DMS 273 (cell line): ENCODE measurements at regions not wholly inside any gene's neighbourhood (a gene's known extent, or its start where the extent isn't known, plus 50 kb on each side); places are given as distances from the start of the nearest gene placed in this dataset.

Source experiments
- DNase-seq: peaks from one replicate; lab custom pipeline; 2025; ENCODE audit not compliant: unreplicated experiment; lab: John Stamatoyannopoulos, UW

DNA sequence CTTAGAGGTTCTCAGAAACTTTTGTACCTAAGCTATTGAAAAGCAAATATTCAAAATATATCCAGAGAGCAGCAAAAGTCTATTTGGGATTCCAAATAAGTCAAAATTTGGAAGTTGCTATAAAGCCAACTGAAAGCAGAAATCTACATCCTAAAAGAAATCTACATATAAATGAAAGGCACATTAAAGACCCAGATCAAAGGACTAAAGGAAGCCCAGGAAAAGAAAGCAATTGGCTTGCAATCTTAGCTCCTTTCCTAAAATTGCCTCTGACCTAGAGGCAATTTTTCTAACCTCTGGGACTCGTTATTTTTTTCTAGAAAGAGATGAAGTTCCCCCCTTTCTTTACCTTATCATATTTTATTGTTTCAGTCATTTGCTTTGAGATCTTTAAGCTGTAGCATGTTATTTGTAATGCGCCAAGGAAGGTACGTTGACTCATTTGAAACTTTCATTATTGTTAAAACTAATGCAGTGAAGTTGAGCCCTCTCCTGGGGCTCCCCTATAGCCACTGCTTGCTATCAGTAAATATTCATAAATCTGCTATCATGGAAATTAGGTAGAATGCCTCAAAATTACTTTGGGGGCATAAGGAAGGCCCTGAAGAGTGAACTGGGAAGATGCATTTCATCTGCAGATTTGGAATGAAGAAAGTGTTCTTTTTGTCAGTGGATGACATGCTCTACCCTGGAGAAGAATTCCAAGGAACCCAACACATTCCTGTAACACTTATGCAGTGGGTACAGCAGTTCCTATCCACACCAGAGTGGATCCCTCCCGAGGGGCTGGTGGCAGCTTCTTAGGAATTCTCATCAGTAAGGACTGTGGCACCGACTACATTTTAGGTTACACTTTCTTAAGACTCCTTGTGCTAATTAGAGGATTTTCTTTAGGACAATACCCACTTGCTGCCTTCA, 177.8 kb upstream of the IGFBP7 start:
- no peak for DNase-seq

- no peak for DNase-seq
These were observed 172.7 kb upstream of the IGFBP7 start for GRCh38 chr4:57282933-57283310.

GRCh38 chr4:57280481-57280880, 170.3 kb upstream of the IGFBP7 start:
- DNase-seq, result no peak

DNA sequence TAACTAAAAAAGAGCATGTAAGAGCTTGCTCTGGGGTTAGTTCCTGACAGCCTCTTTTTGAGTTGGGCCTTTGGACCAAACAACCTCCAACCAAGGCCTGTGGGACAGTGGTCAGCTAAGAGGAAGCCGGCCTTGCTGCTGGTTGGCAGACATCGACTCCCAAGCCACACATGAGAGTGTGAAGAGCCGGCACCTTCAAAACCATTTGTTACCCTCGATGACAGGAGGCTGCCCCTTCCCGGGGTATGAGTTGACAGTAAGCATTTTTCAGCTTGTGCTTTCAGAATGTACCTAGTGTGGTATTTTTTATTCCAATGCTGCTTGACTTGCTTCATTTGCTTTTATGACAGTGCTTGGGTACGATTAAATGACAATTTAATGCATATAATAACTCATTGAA, 168.6 kb upstream of the IGFBP7 start:
- no peak for DNase-seq

- DNase-seq, result no peak
These were observed 163.9 kb upstream of the IGFBP7 start for GRCh38 chr4:57274082-57274481.

DNA sequence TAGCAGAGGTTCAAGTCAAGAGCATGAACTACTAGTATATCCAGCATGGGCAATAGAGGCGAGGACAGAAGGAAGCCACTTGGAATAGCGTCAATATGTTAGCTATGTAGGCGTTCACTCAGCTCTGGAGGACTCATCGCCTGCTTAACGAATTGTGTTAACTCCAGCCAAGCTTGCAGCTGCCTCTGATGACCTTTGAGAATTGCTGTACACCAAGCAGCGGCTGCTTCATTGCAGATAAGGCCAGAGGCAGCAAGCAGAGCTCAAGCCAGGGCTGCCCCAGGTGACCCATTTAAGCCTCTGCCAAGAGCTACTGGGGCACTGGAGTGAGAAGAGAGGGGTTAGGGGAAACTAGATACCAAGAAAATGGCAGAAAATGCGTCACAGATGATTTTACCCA, 160.2 kb upstream of the IGFBP7 start:
- DNase-seq, result no peak

DNA sequence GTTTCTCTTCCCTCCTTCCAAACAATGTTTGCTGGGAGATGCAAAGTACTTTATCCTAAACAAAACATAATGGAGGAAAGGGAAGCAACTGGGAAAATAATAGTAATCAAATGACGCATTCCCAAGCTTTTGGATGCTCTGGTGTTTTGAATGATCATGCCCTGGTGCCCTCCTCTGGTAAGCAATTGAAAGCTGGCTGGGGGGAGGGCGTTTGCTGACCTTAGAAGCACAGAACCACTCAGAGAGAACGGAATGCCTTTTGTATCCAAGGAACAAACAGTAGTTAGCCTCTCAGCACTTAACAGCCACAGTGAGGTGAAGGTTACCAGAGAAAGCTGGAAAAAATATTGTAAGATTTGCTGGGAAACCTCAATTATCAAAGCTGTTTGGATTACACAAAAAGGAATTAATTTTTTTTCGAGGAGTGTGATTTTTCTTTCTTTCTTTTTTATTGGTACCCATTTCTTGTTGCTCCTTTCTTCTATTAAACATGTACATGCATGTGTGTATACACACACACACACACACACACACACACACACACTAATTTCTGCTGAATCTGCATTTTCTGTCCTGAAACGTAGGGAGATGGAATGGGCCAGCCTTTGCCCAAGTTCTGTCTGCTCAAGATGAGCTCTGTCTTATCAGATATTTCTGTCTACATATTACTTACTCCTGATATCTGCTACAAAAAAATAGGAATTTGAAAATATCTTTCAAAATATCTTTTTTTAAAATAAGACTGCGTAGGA, 155.8 kb upstream of the IGFBP7 start:
- no peak for DNase-seq

- DNase-seq, result no peak
These were observed 144.6 kb upstream of the IGFBP7 start for GRCh38 chr4:57254754-57255153.

- no peak for DNase-seq
These were observed 138.9 kb upstream of the IGFBP7 start for GRCh38 chr4:57249083-57249482.

DNA sequence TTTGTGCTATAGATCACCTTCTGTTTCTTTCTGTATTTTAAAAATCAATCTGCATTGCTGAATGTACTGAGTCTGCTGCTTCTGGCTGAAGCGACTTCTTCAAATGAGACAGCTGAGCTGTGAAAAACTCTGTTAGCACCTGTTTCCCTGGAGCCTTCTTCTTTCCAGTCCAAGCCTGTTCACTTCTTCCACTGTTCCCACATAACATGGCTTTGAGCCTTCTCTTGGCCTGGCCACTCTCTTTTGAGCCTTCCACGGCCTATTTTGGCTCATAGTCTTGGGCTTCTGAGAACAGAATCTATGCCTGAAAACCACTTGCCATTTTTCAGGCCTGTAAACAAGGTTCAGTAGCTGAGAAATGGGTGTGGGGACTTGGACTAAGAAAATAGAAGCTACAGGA, 132.9 kb upstream of the IGFBP7 start:
- no peak for DNase-seq

- no peak for DNase-seq
These were observed 124.1 kb upstream of the IGFBP7 start for GRCh38 chr4:57234252-57234775.

DNA sequence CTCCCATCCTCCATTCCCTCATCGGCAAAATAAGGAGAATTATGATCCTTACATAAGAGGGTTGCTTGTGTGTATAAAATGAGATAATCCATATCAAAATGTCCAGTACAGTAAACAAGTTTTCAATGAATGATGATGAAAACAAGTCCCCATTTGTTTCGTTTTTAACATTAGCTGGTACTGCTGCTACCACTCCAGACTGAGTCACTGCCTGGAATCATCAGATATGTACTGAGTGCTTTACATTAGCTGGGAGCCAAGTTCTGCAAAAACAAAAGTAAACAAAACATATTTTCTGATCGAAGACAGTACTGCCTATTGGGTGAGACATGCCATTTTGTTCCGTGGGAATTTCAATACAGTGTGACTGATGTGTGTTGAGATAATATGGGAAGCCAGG, 123.2 kb upstream of the IGFBP7 start:
- DNase-seq, result no peak

- no peak for DNase-seq
These were observed 121.6 kb upstream of the IGFBP7 start for GRCh38 chr4:57231781-57232180.

GRCh38 chr4:57220734-57221133, 110.5 kb upstream of the IGFBP7 start:
- no peak for DNase-seq

DNA sequence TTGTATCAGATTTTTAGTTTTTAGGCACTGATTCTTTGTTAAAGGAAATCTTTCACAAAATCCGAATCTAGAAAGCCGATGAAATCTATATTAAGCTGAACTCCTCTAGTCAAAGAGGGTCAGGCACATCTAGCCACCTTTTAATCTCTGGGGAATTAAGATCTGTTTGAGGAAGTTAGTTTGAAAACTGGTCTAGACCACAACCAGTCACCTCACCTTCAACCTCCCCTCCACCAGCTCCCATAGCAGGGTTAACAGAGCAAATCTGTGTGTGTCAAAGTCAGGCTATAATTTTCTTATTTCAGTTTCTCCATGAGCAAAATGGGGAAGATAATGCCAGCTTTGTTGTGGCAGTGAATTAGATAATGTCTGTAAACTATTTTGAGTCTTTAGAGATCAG, 110.0 kb upstream of the IGFBP7 start:
- no peak for DNase-seq

DNA sequence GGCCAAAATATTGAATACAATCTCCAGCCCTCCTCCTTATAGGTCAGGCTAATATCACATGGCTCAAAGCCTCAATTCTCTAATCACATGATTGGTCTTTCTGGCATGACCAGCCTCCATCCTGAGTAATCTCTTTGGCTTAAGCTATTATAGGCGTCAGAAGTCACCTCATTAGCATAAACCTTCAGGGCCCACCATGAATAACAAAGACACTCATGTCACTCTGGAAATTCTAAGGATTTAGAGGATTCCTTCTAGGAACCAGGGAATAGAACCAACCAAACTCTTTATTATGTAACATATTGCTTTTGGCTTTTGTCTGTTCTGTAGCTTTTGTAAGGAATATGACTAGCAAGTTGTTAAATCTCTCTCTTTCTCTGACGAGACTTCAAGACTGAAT, 109.2 kb upstream of the IGFBP7 start:
- no peak for DNase-seq

- no peak for DNase-seq
These were observed 104.6 kb upstream of the IGFBP7 start for GRCh38 chr4:57214654-57215411.

DNA sequence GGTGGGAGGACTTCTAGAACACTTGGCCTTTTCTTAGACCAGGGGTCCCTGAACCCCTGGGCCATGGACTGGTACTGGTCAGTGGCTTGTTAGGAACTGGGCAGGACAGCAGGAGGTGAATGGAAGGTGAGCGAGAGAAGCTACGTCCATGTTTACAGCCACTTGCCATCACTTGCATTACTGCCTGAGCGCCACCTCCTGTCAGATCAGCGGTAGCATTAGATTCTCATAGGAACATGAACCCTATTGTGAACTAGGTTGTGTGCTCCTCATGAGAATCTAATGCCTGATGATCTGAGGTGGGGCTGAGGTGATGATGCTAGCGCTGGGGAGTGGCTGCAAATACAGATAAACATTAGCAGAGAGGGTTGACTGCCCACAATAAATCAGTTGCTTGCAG, 100.9 kb upstream of the IGFBP7 start:
- DNase-seq, result no peak

GRCh38 chr4:57206172-57206571, 96.0 kb upstream of the IGFBP7 start:
- no peak for DNase-seq

DNA sequence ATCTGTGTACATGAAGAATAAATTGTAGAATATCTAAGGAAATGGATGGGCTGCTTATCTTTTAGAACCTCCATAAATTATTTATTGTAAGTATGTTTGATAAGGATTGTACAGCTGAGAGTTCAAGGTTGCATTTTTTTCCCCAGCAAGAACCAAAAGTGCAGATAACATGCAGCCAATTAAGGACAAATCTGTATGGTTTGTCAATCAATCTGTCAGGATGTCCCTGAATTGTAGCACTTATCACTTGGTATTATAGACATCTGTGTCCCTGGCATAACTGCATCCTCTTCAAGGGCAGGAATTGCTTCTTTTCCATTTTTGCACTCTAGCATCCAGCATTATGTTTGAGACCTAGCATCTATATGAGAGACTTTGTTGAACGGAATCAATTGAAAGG, 95.4 kb upstream of the IGFBP7 start:
- no peak for DNase-seq

DNA sequence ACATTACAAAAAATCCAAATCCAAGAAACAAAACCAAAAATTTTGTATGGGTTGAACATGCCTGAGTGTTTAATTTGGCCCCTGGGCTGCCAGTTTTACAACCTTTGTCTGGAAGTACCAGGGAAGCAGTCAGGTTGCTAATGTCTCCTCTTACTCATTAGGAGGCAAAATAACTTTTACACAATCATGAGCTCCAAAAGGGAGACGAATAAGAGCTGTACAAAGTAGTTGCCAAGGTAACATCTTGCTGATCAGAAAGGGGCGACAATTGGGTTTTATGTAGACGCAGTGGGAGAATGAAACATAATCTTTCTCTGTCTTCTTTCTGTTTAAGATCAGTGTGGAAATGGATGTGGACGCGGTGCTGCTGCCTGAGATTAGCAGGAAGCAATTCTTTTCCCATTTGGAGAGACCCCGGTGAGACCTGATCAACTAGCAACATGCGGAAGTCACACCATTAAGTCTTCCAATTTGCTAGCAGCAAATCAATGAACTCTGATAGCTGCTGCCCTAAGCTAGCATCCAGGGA, 90.7 kb upstream of the IGFBP7 start:
- DNase-seq, result no peak
